ENCODE measurements at regions not wholly inside any gene's neighbourhood (a gene's known extent, or its start where the extent isn't known, plus 50 kb on each side); places are given as distances from the start of the nearest gene placed in this dataset.

- no peak for DNase-seq (ENCODE audit: low read depth in 1 of 2, low spot score in 2 of 2)
- no peak for FAIRE-seq
- TF ChIP-seq HDAC2 (IDR thresholded peaks at IDR 0.05; ENCODE audit: borderline replicate concordance in 1 of 2, low read depth in 2 of 2, low read length in 2 of 2) (no peak), POLR2A (IDR thresholded peaks at IDR 0.05; ENCODE audit: control extremely low read depth in 1 of 2, low read depth in 2 of 2, low read length in 2 of 2) (no peak), KDM5A (IDR thresholded peaks at IDR 0.05; ENCODE audit: low read length) (no peak), RFX5 (IDR thresholded peaks at IDR 0.05; ENCODE audit: borderline replicate concordance, low read depth, low read length) (no peak), CBX5 (IDR thresholded peaks at IDR 0.05; ENCODE audit: low read depth, low read length) (no peak), CTCF (IDR thresholded peaks at IDR 0.05; ENCODE audit: control extremely low read depth in 1 of 3, insufficient read depth in 1 of 3, low read depth in 1 of 3, low read length in 3 of 3) (no peak), PHF8 (conservative IDR thresholded peaks at IDR 0.05; ENCODE audit: low read depth, low read length) (no peak), POU5F1 (IDR thresholded peaks at IDR 0.05; ENCODE audit: low read depth, low read length) (no peak), FOSL1 (IDR thresholded peaks at IDR 0.05; ENCODE audit: insufficient read depth, low read depth, low read length) (no peak), CREB1 (IDR thresholded peaks at IDR 0.05) (no peak), TBP (IDR thresholded peaks at IDR 0.05; ENCODE audit: low read depth, low read length) (no peak), CEBPB (IDR thresholded peaks at IDR 0.05; ENCODE audit: low read depth, low read length) (no peak), CTBP2 (IDR thresholded peaks at IDR 0.05; ENCODE audit: borderline replicate concordance, insufficient read depth, insufficient read length, low read length) (no peak)
Measured at GRCh38 chr12:83818881-83819280, 1093.7 kb downstream of the SLC6A15 start.

More at GRCh38 chr12:83818881-83819280, 1093.7 kb downstream of the SLC6A15 start:
- no peak overlapping the region for H3K56ac ChIP-seq (replicated peaks; ENCODE audit: insufficient read length, low read depth, low read length)
- no peaks in the 10 kb centered on the region for H3K23me2 ChIP-seq (ENCODE audit: low read depth, low read length)
- H2BK12ac ChIP-seq (ENCODE audit: low read depth, low read length): no peak overlapping the region
- H2BK20ac ChIP-seq (ENCODE audit: low read length): no peak overlapping the region
- H4K20me1 ChIP-seq (replicated peaks in 1 of 2; ENCODE audit: control insufficient read depth in 1 of 2, insufficient read depth in 2 of 2, low read length in 2 of 2): no peaks in the 10 kb centered on the region
- H2AK5ac ChIP-seq (ENCODE audit: low read depth, low read length): no peak overlapping the region
- no peaks in the 10 kb centered on the region for H3K9me3 ChIP-seq (ENCODE audit: insufficient read depth in 2 of 2, low read depth in 1 of 2, low read length in 1 of 2)
- no peaks in the 10 kb centered on the region; a peak in 1 of 7 replicates for H3K4me1 ChIP-seq (replicated peaks in 1 of 4; ENCODE audit: control insufficient read depth in 3 of 4, insufficient read depth in 4 of 4, low read length in 3 of 4)
- H2BK15ac ChIP-seq (ENCODE audit: low read length): no peak overlapping the region
- no peaks in the 10 kb centered on the region for H3K79me1 ChIP-seq (ENCODE audit: low read depth, low read length)
- H3K27ac ChIP-seq (ENCODE audit: low read depth, low read length): no peak overlapping the region
- no peak overlapping the region for H4K91ac ChIP-seq (replicated peaks; ENCODE audit: insufficient read length, low read length)
- no peak overlapping the region for H3K14ac ChIP-seq (ENCODE audit: insufficient read length)
- H3K18ac ChIP-seq (ENCODE audit: extremely low read depth, low read length): no peak overlapping the region
- H3K4me3 ChIP-seq (ENCODE audit: extremely low read depth in 1 of 4, insufficient read depth in 2 of 4, low read depth in 3 of 4, low read length in 4 of 4): no peak overlapping the region
- H4K8ac ChIP-seq (ENCODE audit: extremely low read depth, insufficient read depth, low read length): no peak overlapping the region
- H4K5ac ChIP-seq (ENCODE audit: insufficient read length, low read depth, low read length): no peak overlapping the region
- no peak overlapping the region for H2BK120ac ChIP-seq (replicated peaks; ENCODE audit: low read depth, low read length)
- no peak overlapping the region for H2BK5ac ChIP-seq (ENCODE audit: low read depth, low read length)
- H3K36me3 ChIP-seq (ENCODE audit: control insufficient read depth in 2 of 4, insufficient read depth in 4 of 4, low read length in 3 of 4): no peaks in the 10 kb centered on the region
- CTCF ChIA-PET (ENCODE audit: partially characterized antibody): interaction anchor here (0.7 kb wide), 1 partner anchor 17 kb away, joined by 3 read pairs; no protein-coding TSS in a partner anchor
- no peak overlapping the region for H3K9ac ChIP-seq (replicated peaks in 1 of 4; ENCODE audit: extremely low read depth in 1 of 4, low read depth in 3 of 4, low read length in 3 of 4)
- H2AFZ ChIP-seq (ENCODE audit: low read length): no peak overlapping the region
- H3K79me2 ChIP-seq (ENCODE audit: control insufficient read depth in 1 of 2, insufficient read depth in 2 of 2, low read length in 2 of 2): no peaks in the 10 kb centered on the region
- no peaks in the 10 kb centered on the region for H3K27me3 ChIP-seq (replicated peaks in 1 of 4; ENCODE audit: control insufficient read depth in 3 of 4, extremely low read depth in 1 of 4, insufficient read depth in 3 of 4, low read length in 3 of 4)
- no peak overlapping the region for H3K23ac ChIP-seq (ENCODE audit: insufficient read length)
- no peak overlapping the region for H3K4ac ChIP-seq (replicated peaks; ENCODE audit: insufficient read length, low read depth, low read length)
- 75% methylated on average over 1 of the region's 1 CpG; no CpG with 5 or more reads in 1 of the 2 experiments for WGBS, 2 experiments (ENCODE audit: extremely low coverage in 1 of 2, insufficient coverage in 1 of 2, insufficient read length in 1 of 2, insufficient replicate concordance in 2 of 2, low coverage in 1 of 2, low lambda C conversion rate in 2 of 2, missing lambda C conversion rate in 1 of 2)
- POLR2A ChIA-PET (ENCODE audit: partially characterized antibody): no interaction called here
- H3K4me2 ChIP-seq (ENCODE audit: insufficient read depth in 1 of 2, low read depth in 2 of 2, low read length in 2 of 2): no peak overlapping the region

Measured in H1 (cell line).